PC-3 (cell line): ENCODE measurements at regions not wholly inside any gene's neighbourhood (a gene's known extent, or its start where the extent isn't known, plus 50 kb on each side); places are given as distances from the start of the nearest gene placed in this dataset.

Experiments
- CTCF ChIP-seq: fragments of 300-600 bp; sonication (generic); conservative IDR thresholded peaks from 2 replicates; pipeline ENCODE4 v1.5.1; 2017; ENCODE audit warnings: antibody characterized with exemption, low read depth, mild to moderate bottlenecking, low read length
- EZH2 ChIP-seq: fragments of 300-600 bp; sonication (generic); IDR thresholded peaks from one replicate; pipeline ENCODE4 v1.6.1; 2017; ENCODE audit warnings: antibody characterized with exemption, mild to moderate bottlenecking, low read length; ENCODE audit not compliant: unreplicated experiment

GRCh38 chr13:99896369-99897075 lies 75.0 kb downstream of the ZIC5 start:
- no peak for TF ChIP-seq CTCF
- TF ChIP-seq EZH2 = no peak
